ENCODE measurements at regions not wholly inside any gene's neighbourhood (a gene's known extent, or its start where the extent isn't known, plus 50 kb on each side); places are given as distances from the start of the nearest gene placed in this dataset.

- TF ChIP-seq ZNF512 (CRISPR knock-in tag; IDR thresholded peaks at IDR 0.05; ENCODE audit: borderline replicate concordance): no peak
- TF ChIP-seq RELA (CRISPR knock-in tag; IDR thresholded peaks at IDR 0.05; ENCODE audit: borderline replicate concordance): no peak
- no peak for TF ChIP-seq CTCF (IDR thresholded peaks at IDR 0.05)
- no peak for TF ChIP-seq ZNF416 (CRISPR knock-in tag; IDR thresholded peaks at IDR 0.05)
- TF ChIP-seq, protein P1, sequence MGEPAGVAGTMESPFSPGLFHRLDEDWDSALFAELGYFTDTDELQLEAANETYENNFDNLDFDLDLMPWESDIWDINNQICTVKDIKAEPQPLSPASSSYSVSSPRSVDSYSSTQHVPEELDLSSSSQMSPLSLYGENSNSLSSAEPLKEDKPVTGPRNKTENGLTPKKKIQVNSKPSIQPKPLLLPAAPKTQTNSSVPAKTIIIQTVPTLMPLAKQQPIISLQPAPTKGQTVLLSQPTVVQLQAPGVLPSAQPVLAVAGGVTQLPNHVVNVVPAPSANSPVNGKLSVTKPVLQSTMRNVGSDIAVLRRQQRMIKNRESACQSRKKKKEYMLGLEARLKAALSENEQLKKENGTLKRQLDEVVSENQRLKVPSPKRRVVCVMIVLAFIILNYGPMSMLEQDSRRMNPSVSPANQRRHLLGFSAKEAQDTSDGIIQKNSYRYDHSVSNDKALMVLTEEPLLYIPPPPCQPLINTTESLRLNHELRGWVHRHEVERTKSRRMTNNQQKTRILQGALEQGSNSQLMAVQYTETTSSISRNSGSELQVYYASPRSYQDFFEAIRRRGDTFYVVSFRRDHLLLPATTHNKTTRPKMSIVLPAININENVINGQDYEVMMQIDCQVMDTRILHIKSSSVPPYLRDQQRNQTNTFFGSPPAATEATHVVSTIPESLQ (CRISPR knock-in tag; IDR thresholded peaks at IDR 0.05): no peak
- no peak for TF ChIP-seq USF2 (CRISPR knock-in tag; IDR thresholded peaks at IDR 0.05)
- TF ChIP-seq MLX (CRISPR knock-in tag; IDR thresholded peaks at IDR 0.05): no peak
- TF ChIP-seq, protein P2, sequence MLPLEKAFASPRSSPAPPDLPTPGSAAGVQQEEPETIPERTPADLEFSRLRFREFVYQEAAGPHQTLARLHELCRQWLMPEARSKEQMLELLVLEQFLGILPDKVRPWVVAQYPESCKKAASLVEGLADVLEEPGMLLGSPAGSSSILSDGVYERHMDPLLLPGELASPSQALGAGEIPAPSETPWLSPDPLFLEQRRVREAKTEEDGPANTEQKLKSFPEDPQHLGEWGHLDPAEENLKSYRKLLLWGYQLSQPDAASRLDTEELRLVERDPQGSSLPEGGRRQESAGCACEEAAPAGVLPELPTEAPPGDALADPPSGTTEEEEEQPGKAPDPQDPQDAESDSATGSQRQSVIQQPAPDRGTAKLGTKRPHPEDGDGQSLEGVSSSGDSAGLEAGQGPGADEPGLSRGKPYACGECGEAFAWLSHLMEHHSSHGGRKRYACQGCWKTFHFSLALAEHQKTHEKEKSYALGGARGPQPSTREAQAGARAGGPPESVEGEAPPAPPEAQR (CRISPR knock-in tag; IDR thresholded peaks at IDR 0.05): no peak
- TF ChIP-seq, protein P3, sequence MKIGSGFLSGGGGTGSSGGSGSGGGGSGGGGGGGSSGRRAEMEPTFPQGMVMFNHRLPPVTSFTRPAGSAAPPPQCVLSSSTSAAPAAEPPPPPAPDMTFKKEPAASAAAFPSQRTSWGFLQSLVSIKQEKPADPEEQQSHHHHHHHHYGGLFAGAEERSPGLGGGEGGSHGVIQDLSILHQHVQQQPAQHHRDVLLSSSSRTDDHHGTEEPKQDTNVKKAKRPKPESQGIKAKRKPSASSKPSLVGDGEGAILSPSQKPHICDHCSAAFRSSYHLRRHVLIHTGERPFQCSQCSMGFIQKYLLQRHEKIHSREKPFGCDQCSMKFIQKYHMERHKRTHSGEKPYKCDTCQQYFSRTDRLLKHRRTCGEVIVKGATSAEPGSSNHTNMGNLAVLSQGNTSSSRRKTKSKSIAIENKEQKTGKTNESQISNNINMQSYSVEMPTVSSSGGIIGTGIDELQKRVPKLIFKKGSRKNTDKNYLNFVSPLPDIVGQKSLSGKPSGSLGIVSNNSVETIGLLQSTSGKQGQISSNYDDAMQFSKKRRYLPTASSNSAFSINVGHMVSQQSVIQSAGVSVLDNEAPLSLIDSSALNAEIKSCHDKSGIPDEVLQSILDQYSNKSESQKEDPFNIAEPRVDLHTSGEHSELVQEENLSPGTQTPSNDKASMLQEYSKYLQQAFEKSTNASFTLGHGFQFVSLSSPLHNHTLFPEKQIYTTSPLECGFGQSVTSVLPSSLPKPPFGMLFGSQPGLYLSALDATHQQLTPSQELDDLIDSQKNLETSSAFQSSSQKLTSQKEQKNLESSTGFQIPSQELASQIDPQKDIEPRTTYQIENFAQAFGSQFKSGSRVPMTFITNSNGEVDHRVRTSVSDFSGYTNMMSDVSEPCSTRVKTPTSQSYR (CRISPR knock-in tag; IDR thresholded peaks at IDR 0.05): no peak
- TF ChIP-seq, protein P4, sequence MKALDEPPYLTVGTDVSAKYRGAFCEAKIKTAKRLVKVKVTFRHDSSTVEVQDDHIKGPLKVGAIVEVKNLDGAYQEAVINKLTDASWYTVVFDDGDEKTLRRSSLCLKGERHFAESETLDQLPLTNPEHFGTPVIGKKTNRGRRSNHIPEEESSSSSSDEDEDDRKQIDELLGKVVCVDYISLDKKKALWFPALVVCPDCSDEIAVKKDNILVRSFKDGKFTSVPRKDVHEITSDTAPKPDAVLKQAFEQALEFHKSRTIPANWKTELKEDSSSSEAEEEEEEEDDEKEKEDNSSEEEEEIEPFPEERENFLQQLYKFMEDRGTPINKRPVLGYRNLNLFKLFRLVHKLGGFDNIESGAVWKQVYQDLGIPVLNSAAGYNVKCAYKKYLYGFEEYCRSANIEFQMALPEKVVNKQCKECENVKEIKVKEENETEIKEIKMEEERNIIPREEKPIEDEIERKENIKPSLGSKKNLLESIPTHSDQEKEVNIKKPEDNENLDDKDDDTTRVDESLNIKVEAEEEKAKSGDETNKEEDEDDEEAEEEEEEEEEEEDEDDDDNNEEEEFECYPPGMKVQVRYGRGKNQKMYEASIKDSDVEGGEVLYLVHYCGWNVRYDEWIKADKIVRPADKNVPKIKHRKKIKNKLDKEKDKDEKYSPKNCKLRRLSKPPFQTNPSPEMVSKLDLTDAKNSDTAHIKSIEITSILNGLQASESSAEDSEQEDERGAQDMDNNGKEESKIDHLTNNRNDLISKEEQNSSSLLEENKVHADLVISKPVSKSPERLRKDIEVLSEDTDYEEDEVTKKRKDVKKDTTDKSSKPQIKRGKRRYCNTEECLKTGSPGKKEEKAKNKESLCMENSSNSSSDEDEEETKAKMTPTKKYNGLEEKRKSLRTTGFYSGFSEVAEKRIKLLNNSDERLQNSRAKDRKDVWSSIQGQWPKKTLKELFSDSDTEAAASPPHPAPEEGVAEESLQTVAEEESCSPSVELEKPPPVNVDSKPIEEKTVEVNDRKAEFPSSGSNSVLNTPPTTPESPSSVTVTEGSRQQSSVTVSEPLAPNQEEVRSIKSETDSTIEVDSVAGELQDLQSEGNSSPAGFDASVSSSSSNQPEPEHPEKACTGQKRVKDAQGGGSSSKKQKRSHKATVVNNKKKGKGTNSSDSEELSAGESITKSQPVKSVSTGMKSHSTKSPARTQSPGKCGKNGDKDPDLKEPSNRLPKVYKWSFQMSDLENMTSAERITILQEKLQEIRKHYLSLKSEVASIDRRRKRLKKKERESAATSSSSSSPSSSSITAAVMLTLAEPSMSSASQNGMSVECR (CRISPR knock-in tag; IDR thresholded peaks at IDR 0.05; ENCODE audit: borderline replicate concordance): no peak
- TF ChIP-seq, protein P5, sequence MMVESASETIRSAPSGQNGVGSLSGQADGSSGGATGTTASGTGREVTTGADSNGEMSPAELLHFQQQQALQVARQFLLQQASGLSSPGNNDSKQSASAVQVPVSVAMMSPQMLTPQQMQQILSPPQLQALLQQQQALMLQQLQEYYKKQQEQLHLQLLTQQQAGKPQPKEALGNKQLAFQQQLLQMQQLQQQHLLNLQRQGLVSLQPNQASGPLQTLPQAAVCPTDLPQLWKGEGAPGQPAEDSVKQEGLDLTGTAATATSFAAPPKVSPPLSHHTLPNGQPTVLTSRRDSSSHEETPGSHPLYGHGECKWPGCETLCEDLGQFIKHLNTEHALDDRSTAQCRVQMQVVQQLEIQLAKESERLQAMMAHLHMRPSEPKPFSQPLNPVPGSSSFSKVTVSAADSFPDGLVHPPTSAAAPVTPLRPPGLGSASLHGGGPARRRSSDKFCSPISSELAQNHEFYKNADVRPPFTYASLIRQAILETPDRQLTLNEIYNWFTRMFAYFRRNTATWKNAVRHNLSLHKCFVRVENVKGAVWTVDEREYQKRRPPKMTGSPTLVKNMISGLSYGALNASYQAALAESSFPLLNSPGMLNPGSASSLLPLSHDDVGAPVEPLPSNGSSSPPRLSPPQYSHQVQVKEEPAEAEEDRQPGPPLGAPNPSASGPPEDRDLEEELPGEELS (CRISPR knock-in tag; IDR thresholded peaks at IDR 0.05): no peak
- no peak for TF ChIP-seq USF1 (CRISPR knock-in tag; IDR thresholded peaks at IDR 0.05)
- TF ChIP-seq GABPB1 (CRISPR knock-in tag; IDR thresholded peaks at IDR 0.05): no peak
These were observed 118.2 kb downstream of the FOXD2 start for GRCh38 chr1:47555841-47556560.

Measured in WTC11 (cell line).